ENCODE measurements at regions not wholly inside any gene's neighbourhood (a gene's known extent, or its start where the extent isn't known, plus 50 kb on each side); places are given as distances from the start of the nearest gene placed in this dataset.

- no peak overlapping the region for H3K4me3 ChIP-seq (replicated peaks; ENCODE audit: low read depth, low read length)
- TF ChIP-seq CTCF (IDR thresholded peaks at IDR 0.05; ENCODE audit: low read depth, low read length, missing control alignments), result no peak
- no peak for DNase-seq (ENCODE audit: extremely low read depth, low read depth)
These were observed 317.9 kb downstream of the PCNX1 start for GRCh38 chr14:71225113-71225512.

DNA sequence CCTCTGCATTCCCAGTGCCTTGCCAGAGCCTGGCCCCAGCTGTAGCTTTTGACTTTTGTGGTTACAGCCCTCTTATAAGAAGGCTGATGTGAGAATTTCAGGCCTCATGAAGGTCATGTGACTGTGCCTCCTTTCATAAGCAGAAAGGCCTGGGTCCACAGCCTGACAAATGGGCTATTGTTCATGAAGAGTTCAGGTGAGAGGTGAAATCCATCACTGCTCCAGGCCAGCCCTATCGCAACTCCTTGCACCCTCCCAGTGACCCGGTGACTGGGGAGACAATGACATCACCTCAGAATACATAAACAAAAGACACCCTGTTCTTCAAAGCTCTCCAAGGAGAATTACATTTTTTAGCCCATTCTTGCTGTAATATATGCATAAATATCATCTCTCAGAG lies 321.5 kb downstream of the PCNX1 start:
- no peak for DNase-seq (ENCODE audit: extremely low read depth, low read depth)
- no peak for TF ChIP-seq CTCF (IDR thresholded peaks at IDR 0.05; ENCODE audit: low read depth, low read length, missing control alignments)
- H3K4me3 ChIP-seq (replicated peaks; ENCODE audit: low read depth, low read length), result no peak overlapping the region

DNA sequence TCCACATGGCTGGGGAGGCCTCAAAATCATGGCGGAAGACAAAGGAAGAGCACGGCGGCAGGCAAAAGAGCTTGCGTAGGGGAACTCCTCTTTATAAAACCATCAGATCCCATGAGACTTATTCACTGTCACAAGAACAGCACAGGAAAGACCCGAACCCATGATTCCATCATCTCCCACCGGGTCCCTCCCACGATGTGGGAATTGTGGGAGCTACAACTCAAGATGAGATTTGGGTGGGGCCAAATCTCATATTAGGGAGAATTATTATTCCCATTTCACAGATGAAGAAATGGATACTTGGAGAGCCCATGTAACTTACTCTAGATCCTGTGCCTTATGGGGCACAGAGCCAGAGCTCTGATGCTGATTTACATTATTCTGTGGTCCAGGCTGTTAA lies 322.6 kb downstream of the PCNX1 start:
- no peak for DNase-seq (ENCODE audit: extremely low read depth, low read depth)
- no peak overlapping the region for H3K4me3 ChIP-seq (replicated peaks; ENCODE audit: low read depth, low read length)
- TF ChIP-seq CTCF (IDR thresholded peaks at IDR 0.05; ENCODE audit: low read depth, low read length, missing control alignments), result no peak

- TF ChIP-seq CTCF (IDR thresholded peaks at IDR 0.05; ENCODE audit: low read depth, low read length, missing control alignments), result no peak
- no peak overlapping the region for H3K4me3 ChIP-seq (replicated peaks; ENCODE audit: low read depth, low read length)
- DNase-seq (ENCODE audit: extremely low read depth, low read depth), result no peak
These were observed 323.6 kb downstream of the PCNX1 start for GRCh38 chr14:71230897-71231296.

GRCh38 chr14:71231521-71232393 lies 324.5 kb downstream of the PCNX1 start:
- H3K4me3 ChIP-seq (replicated peaks; ENCODE audit: low read depth, low read length), result no peak overlapping the region
- no peak for DNase-seq (ENCODE audit: extremely low read depth, low read depth)
- no peak for TF ChIP-seq CTCF (IDR thresholded peaks at IDR 0.05; ENCODE audit: low read depth, low read length, missing control alignments)

- no peak for DNase-seq (ENCODE audit: extremely low read depth, low read depth)
- no peak overlapping the region for H3K4me3 ChIP-seq (replicated peaks; ENCODE audit: low read depth, low read length)
- no peak for TF ChIP-seq CTCF (IDR thresholded peaks at IDR 0.05; ENCODE audit: low read depth, low read length, missing control alignments)
These were observed 325.2 kb downstream of the PCNX1 start for GRCh38 chr14:71232506-71232905.

All from HFF-Myc (cell line).